Stomach smooth muscle (tissue), 2 donors: ENCODE measurements at regions not wholly inside any gene's neighbourhood (a gene's known extent, or its start where the extent isn't known, plus 50 kb on each side); places are given as distances from the start of the nearest gene placed in this dataset.

ENCODE experiments used
- H3K27ac ChIP-seq: one replicate; pipeline ENCODE4 v1.7.0; 2013; ENCODE audit warnings: mild to moderate bottlenecking, low read length, inconsistent platforms
- H3K27me3 ChIP-seq, 2 donors: one replicate each; pipeline ENCODE4 v1.7.0; 2013; ENCODE audit warnings: low read length in 2 of 2; ENCODE audit not compliant: insufficient read depth in 2 of 2, control insufficient read depth in 1 of 2
- H3K36me3 ChIP-seq, 2 donors: one replicate each; pipeline ENCODE4 v1.7.0; 2013; ENCODE audit warnings: low read length in 2 of 2; ENCODE audit not compliant: control insufficient read depth in 2 of 2, insufficient read depth in 2 of 2
- H3K4me1 ChIP-seq: one replicate; pipeline ENCODE4 v1.7.0; 2013; ENCODE audit warnings: low read length; ENCODE audit not compliant: control insufficient read depth, insufficient read depth
- H3K4me3 ChIP-seq, 2 donors: one replicate each; pipeline ENCODE4 v1.7.0; 2013; ENCODE audit warnings: low read length in 2 of 2
- H3K9ac ChIP-seq, 2 donors: one replicate each; pipeline ENCODE4 v1.7.0; 2013; ENCODE audit warnings: low read length in 2 of 2, mild to moderate bottlenecking in 1 of 2
- H3K9me3 ChIP-seq, 2 donors: one replicate each; pipeline ENCODE4 v1.7.0; 2013; ENCODE audit warnings: low read length in 2 of 2; ENCODE audit not compliant: control insufficient read depth in 2 of 2
- donor health status: healthy.
- donor health status: Pancreatic carcinoma.

GRCh38 chr5:57824047-57824446 is 341.4 kb upstream of the ACTBL2 start:
- H3K4me1 ChIP-seq = no peaks in the 10 kb centered on the region
- no peaks in the 10 kb centered on the region for H3K36me3 ChIP-seq
- no peaks in the 10 kb centered on the region for H3K9me3 ChIP-seq
- H3K27me3 ChIP-seq = no peaks in the 10 kb centered on the region
- no peak overlapping the region for H3K9ac ChIP-seq
- no peak overlapping the region for H3K27ac ChIP-seq
- no peak overlapping the region for H3K4me3 ChIP-seq

- Histone ChIP-seq H3K36me3 (no peaks in the 10 kb centered on the region), H3K4me1 (no peaks in the 10 kb centered on the region), H3K9ac (no peak overlapping the region), H3K27ac (no peak overlapping the region), H3K27me3 (no peaks in the 10 kb centered on the region), H3K4me3 (no peak overlapping the region), H3K9me3 (no peaks in the 10 kb centered on the region)
These were observed 340.0 kb upstream of the ACTBL2 start for GRCh38 chr5:57822651-57823050.

- Histone ChIP-seq H3K9ac (no peak overlapping the region), H3K27ac (no peak overlapping the region), H3K9me3 (no peaks in the 10 kb centered on the region), H3K27me3 (no peaks in the 10 kb centered on the region), H3K4me3 (no peak overlapping the region), H3K4me1 (no peaks in the 10 kb centered on the region), H3K36me3 (no peaks in the 10 kb centered on the region)
These were observed 335.8 kb upstream of the ACTBL2 start for GRCh38 chr5:57818397-57818796.

GRCh38 chr5:57817924-57818323 is 335.3 kb upstream of the ACTBL2 start:
- Histone ChIP-seq H3K27me3 (no peaks in the 10 kb centered on the region), H3K4me3 (no peak overlapping the region), H3K9me3 (no peaks in the 10 kb centered on the region), H3K36me3 (no peaks in the 10 kb centered on the region), H3K27ac (no peak overlapping the region), H3K9ac (no peak overlapping the region), H3K4me1 (no peaks in the 10 kb centered on the region)

- Histone ChIP-seq H3K36me3 (no peaks in the 10 kb centered on the region), H3K27ac (no peak overlapping the region), H3K4me1 (no peaks in the 10 kb centered on the region), H3K4me3 (no peak overlapping the region), H3K9ac (no peak overlapping the region), H3K9me3 (no peaks in the 10 kb centered on the region), H3K27me3 (no peaks in the 10 kb centered on the region)
These were observed 334.4 kb upstream of the ACTBL2 start for GRCh38 chr5:57817001-57817453.

- Histone ChIP-seq H3K4me3 (no peak overlapping the region), H3K36me3 (no peaks in the 10 kb centered on the region), H3K9ac (no peak overlapping the region), H3K27ac (no peak overlapping the region), H3K4me1 (no peaks in the 10 kb centered on the region), H3K9me3 (no peaks in the 10 kb centered on the region), H3K27me3 (no peaks in the 10 kb centered on the region)
These were observed 333.5 kb upstream of the ACTBL2 start for GRCh38 chr5:57816108-57816507.

- H3K4me1 ChIP-seq = no peaks in the 10 kb centered on the region
- H3K9ac ChIP-seq = no peak overlapping the region
- no peak overlapping the region for H3K27ac ChIP-seq
- H3K27me3 ChIP-seq = no peaks in the 10 kb centered on the region
- H3K36me3 ChIP-seq = no peaks in the 10 kb centered on the region
- H3K9me3 ChIP-seq = no peaks in the 10 kb centered on the region
- H3K4me3 ChIP-seq = no peak overlapping the region
These were observed 323.1 kb upstream of the ACTBL2 start for GRCh38 chr5:57805732-57806131.

- Histone ChIP-seq H3K9ac (no peak overlapping the region), H3K27me3 (no peaks in the 10 kb centered on the region), H3K9me3 (no peaks in the 10 kb centered on the region), H3K4me3 (no peak overlapping the region), H3K36me3 (no peaks in the 10 kb centered on the region), H3K4me1 (no peaks in the 10 kb centered on the region), H3K27ac (no peak overlapping the region)
These were observed 322.6 kb upstream of the ACTBL2 start for GRCh38 chr5:57805170-57805569.

- Histone ChIP-seq H3K27me3 (no peaks in the 10 kb centered on the region), H3K36me3 (no peaks in the 10 kb centered on the region), H3K4me3 (no peak overlapping the region), H3K27ac (no peak overlapping the region), H3K9me3 (no peaks in the 10 kb centered on the region), H3K9ac (no peak overlapping the region), H3K4me1 (no peaks in the 10 kb centered on the region)
These were observed 321.9 kb upstream of the ACTBL2 start for GRCh38 chr5:57804505-57804904.

GRCh38 chr5:57804007-57804444 is 321.4 kb upstream of the ACTBL2 start:
- H3K4me1 ChIP-seq = no peaks in the 10 kb centered on the region
- H3K9ac ChIP-seq = no peak overlapping the region
- H3K36me3 ChIP-seq = no peaks in the 10 kb centered on the region
- H3K9me3 ChIP-seq = no peaks in the 10 kb centered on the region
- no peak overlapping the region for H3K27ac ChIP-seq
- H3K4me3 ChIP-seq = no peak overlapping the region
- no peaks in the 10 kb centered on the region for H3K27me3 ChIP-seq

GRCh38 chr5:57802131-57802530 is 319.5 kb upstream of the ACTBL2 start:
- Histone ChIP-seq H3K4me1 (no peaks in the 10 kb centered on the region), H3K9ac (no peak overlapping the region), H3K4me3 (no peak overlapping the region), H3K36me3 (no peaks in the 10 kb centered on the region), H3K27ac (no peak overlapping the region), H3K9me3 (no peaks in the 10 kb centered on the region), H3K27me3 (no peaks in the 10 kb centered on the region)
